GM12873 (cell line): ENCODE measurements at regions not wholly inside any gene's neighbourhood (a gene's known extent, or its start where the extent isn't known, plus 50 kb on each side); places are given as distances from the start of the nearest gene placed in this dataset.

Experiments used
- CTCF ChIP-seq: IDR thresholded peaks from 2 replicates; pipeline ENCODE4 v1.5.1; 2012; ENCODE audit warnings: low read depth, mild to moderate bottlenecking, moderate library complexity, low read length, control low read depth; ENCODE audit not compliant: insufficient read depth; ENCODE audit errors: missing control alignments

DNA sequence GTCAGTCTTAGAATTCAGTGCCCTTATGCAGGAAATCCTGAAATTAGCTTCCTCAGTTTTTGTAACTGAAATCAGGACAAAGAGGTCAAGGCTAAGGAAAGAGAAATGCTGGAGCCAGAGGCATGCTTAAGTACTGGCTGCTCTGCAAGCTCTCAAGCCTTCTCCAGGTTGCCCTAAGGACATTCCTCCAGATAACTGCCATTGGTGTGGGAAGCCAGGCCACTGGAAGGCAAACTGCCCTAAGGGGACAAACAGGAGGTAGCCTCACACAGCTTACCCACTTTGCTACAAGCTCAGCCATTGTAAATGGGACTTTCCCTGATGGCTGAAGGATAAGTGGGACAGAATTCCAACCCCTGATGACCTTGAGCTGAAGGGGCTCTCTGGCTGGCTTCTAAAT is 606.9 kb upstream of the PCDH10 start:
- no peak for TF ChIP-seq CTCF

DNA sequence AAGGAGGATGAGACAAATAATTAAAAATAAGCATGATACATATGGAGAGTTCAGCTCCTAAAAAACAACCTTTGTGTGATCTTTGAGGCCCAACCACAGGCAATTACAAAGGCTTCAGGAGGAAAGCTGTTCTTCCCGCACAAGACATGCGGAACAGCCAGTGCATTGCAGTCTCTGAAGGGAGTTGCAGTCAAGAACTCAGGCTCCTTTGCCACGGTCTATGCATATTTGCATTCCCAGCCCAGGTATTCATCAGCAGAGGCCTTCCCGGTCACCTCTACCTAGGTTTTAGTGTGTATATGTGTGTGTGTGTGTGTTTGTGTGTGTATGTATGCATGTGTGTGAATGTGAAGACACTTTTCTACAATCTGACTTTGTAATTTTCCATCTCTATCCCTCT is 600.6 kb upstream of the PCDH10 start:
- TF ChIP-seq CTCF: no peak

DNA sequence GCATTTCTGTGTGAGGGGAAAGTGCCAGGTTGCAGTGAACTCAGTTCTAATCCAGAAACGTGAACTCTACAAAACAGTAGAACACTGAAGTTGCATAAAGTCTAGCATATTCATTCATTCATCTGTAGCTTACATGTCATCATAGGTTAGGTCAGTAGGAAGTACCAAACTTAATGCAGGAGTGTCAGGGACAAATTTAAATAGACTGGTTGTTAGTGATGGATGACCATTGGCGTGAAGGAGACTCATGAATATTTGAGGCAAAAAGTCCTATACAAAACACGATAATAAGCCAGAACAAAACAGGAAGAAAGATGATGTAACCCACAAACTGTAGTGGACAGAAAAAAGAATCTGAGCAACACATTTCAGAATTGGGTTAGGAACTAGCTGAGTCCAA is 592.8 kb upstream of the PCDH10 start:
- TF ChIP-seq CTCF: no peak

- no peak for TF ChIP-seq CTCF
Observed at GRCh38 chr4:132557660-132558059, 591.4 kb upstream of the PCDH10 start.

DNA sequence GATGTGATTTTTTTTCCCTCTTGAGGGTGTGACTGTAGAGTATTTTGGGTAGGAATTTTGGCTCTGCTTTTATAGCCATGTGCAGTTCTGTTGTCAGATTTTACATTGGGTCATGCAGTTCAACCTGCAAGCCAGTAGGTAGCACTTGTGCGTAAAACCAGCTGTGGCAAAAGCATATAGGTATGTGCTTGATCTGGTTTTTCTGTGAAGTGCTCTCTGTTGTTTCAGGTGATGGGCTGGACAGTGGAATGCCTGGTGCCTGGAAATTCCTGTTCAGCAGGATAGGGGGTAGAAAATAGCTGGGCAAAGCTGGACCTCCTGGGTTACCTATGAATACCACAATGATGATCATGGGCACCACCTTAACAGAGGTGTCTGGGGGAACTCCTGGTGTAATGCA is 584.2 kb upstream of the PCDH10 start:
- no peak for TF ChIP-seq CTCF

GRCh38 chr4:132565542-132565941 is 583.6 kb upstream of the PCDH10 start:
- TF ChIP-seq CTCF: no peak

- TF ChIP-seq CTCF: no peak
Observed at GRCh38 chr4:132572210-132572609, 576.9 kb upstream of the PCDH10 start.

DNA sequence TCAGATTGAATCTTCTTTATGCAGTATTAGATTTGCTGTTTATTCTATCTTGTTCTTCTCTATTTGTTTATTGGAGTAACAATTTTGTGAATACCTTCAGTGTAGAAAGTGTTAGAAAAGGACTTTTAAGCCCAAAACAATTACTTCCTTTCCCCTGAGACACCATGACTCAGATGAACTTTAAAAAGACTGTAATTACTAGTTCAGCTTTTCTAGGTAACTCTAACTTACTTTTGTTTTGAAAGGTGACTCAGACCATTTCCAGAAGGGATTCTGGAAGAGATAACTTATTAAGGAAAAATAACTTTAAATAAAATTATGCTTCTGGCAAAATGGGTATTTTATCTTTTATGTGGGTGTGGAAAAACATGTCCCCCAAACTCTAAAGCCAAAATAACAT is 561.5 kb upstream of the PCDH10 start:
- TF ChIP-seq CTCF: no peak
